Osteoblast (primary cell): ENCODE measurements at regions not wholly inside any gene's neighbourhood (a gene's known extent, or its start where the extent isn't known, plus 50 kb on each side); places are given as distances from the start of the nearest gene placed in this dataset.

Source experiments
- DNase-seq: peaks from one replicate; pipeline ENCODE4 v3.0.0; 2011; ENCODE audit warnings: low spot score, mixed read lengths; ENCODE audit not compliant: insufficient read length; ENCODE audit errors: missing footprints
- H2AFZ ChIP-seq: 2 replicates; pipeline ENCODE4 v1.6.0; 2011; ENCODE audit warnings: mild to moderate bottlenecking, low read length
- H3K27ac ChIP-seq: 2 replicates; pipeline ENCODE4 v1.5.1; 2011; ENCODE audit warnings: mild to moderate bottlenecking, low read depth, low read length, moderate library complexity
- H3K27me3 ChIP-seq: 2 replicates; pipeline ENCODE4 v1.6.0; 2012; ENCODE audit warnings: mild to moderate bottlenecking, control low read depth, inconsistent platforms, low read length, moderate library complexity; ENCODE audit not compliant: insufficient read depth
- H3K36me3 ChIP-seq: 2 replicates; pipeline ENCODE4 v1.5.1; 2011; ENCODE audit warnings: mild to moderate bottlenecking, low read length, control low read depth, moderate library complexity; ENCODE audit not compliant: insufficient read depth
- H3K4me1 ChIP-seq: 2 replicates; pipeline ENCODE4 v1.5.1; 2011; ENCODE audit warnings: mild to moderate bottlenecking, low read length, control low read depth, moderate library complexity; ENCODE audit not compliant: insufficient read depth
- H3K4me2 ChIP-seq: 2 replicates; pipeline ENCODE4 v1.6.0; 2011; ENCODE audit warnings: mild to moderate bottlenecking, low read length; ENCODE audit not compliant: insufficient read depth
- H3K4me3 ChIP-seq: fragments of 200-600 bp; sonication (generic); 3 replicates; pipeline ENCODE4 v1.5.1; 2012; ENCODE audit warnings: mild to moderate bottlenecking, low read length, inconsistent platforms; ENCODE audit not compliant: insufficient read depth
- H3K79me2 ChIP-seq: 2 replicates; pipeline ENCODE4 v1.6.0; 2012; ENCODE audit warnings: mild to moderate bottlenecking, low read length, control low read depth, inconsistent platforms; ENCODE audit not compliant: insufficient read depth
- H3K9me3 ChIP-seq: 2 replicates; pipeline ENCODE4 v1.5.1; 2011; ENCODE audit warnings: low read depth, low read length, control low read depth
- H4K20me1 ChIP-seq: 2 replicates; pipeline ENCODE4 v1.6.0; 2012; ENCODE audit warnings: mild to moderate bottlenecking, low read length, control low read depth; ENCODE audit not compliant: insufficient read depth
- TF ChIP-seq, protein P1 (sequence below): IDR thresholded peaks from 2 replicates; pipeline ENCODE4 v1.5.1; 2011; ENCODE audit warnings: mild to moderate bottlenecking, low read depth, low read length, moderate library complexity; ENCODE audit errors: extremely low read depth

DNA sequence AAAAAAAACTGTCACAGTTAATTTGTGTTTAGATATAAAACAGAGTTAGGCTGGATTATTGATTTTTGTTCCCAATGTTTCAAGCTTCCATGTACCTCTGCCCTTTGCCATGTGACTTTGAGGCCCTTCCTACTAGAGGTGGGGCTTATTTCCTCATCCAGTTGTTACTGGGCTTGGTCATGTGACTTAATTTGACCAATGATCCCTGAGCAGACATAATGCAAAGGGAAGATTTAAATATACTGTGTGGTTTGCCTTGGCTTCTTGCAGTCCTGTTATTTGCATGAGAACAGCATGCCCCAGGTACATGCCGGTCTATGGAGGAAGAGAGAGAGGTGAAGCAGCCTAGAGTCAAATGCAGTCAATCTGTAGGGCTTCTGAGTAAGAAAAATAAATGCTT lies 347.0 kb downstream of the MIAT start:
- Histone ChIP-seq H3K4me3 (no peak overlapping the region), H3K27me3 (peaks cover 15% of the 10 kb centered on the region), H4K20me1 (no peaks in the 10 kb centered on the region), H2AFZ (no peak overlapping the region), H3K36me3 (no peaks in the 10 kb centered on the region), H3K79me2 (no peaks in the 10 kb centered on the region), H3K4me2 (no peak overlapping the region), H3K27ac (no peak overlapping the region), H3K9me3 (no peaks in the 10 kb centered on the region), H3K4me1 (no peaks in the 10 kb centered on the region)
- TF ChIP-seq, protein P1, sequence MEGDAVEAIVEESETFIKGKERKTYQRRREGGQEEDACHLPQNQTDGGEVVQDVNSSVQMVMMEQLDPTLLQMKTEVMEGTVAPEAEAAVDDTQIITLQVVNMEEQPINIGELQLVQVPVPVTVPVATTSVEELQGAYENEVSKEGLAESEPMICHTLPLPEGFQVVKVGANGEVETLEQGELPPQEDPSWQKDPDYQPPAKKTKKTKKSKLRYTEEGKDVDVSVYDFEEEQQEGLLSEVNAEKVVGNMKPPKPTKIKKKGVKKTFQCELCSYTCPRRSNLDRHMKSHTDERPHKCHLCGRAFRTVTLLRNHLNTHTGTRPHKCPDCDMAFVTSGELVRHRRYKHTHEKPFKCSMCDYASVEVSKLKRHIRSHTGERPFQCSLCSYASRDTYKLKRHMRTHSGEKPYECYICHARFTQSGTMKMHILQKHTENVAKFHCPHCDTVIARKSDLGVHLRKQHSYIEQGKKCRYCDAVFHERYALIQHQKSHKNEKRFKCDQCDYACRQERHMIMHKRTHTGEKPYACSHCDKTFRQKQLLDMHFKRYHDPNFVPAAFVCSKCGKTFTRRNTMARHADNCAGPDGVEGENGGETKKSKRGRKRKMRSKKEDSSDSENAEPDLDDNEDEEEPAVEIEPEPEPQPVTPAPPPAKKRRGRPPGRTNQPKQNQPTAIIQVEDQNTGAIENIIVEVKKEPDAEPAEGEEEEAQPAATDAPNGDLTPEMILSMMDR, result no peak
- DNase-seq, result no peak

DNA sequence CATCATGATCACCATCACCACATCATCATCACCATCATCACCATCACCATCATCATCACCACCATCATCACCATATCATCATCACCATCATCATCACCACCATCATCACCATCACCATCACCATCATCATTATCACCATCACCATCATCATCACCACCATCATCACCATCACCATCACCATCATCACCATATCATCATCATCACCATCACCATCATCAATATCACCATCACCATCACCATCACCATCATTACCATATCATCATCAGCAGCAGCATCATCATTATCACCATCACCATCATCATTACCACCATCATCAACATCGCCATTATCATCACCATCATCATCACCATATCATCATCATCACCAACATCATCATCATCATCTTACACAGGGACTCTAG lies 351.1 kb downstream of the MIAT start:
- no peak for DNase-seq
- Histone ChIP-seq H2AFZ (no peak overlapping the region), H4K20me1 (no peaks in the 10 kb centered on the region), H3K4me2 (no peak overlapping the region), H3K27me3 (peaks cover 16% of the 10 kb centered on the region), H3K79me2 (no peaks in the 10 kb centered on the region), H3K4me1 (no peaks in the 10 kb centered on the region), H3K36me3 (no peaks in the 10 kb centered on the region), H3K27ac (no peak overlapping the region), H3K4me3 (no peak overlapping the region), H3K9me3 (no peaks in the 10 kb centered on the region)
- TF ChIP-seq, protein P1, result no peak

DNA sequence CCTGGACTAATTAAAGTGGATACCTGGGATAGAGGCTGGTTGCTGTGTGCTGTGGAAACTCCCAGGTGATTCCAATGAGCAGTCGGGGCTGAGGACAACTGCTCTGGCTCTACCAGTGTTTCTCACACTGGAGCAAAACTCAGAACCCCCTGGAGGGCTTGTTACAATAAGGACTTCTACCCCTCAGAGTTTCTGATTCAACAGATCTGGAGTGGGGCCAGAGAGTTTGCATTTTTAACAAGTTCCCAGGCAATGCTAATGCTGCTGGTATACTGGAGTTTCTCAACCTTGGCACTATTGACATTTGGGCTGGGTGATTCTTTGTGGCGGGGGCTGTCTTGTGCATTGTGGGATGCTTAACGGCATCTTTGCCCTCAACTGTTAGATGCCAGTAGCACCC lies 353.7 kb downstream of the MIAT start:
- H3K4me1 ChIP-seq, result no peaks in the 10 kb centered on the region
- no peaks in the 10 kb centered on the region for H3K36me3 ChIP-seq
- no peak for DNase-seq
- no peak overlapping the region for H3K4me2 ChIP-seq
- H3K79me2 ChIP-seq, result no peaks in the 10 kb centered on the region
- TF ChIP-seq, protein P1, result no peak
- H3K27me3 ChIP-seq, result peaks cover 11% of the 10 kb centered on the region
- no peaks in the 10 kb centered on the region for H3K9me3 ChIP-seq
- H3K27ac ChIP-seq, result no peak overlapping the region
- H2AFZ ChIP-seq, result no peak overlapping the region
- no peak overlapping the region for H3K4me3 ChIP-seq
- no peaks in the 10 kb centered on the region for H4K20me1 ChIP-seq

DNA sequence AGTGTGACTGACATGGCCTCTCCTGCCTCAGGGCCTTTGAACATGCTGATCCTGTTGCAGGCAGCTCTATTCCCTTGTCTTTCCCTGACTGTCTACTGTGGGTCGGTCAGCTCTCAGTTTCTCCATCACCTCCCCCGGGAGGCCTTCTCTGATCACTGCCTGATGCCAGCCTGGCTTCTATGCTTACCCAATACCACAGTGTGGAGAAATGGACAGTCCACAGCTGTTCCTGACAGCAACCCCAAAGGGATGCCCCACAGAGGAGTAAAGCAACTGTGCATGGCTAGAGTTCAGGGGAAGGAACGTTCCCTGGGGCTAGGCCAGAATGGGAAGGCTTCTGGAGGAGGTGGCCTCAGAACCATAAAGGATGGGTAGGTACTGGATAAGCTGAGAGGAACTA lies 354.3 kb downstream of the MIAT start:
- H3K27ac ChIP-seq, result no peak overlapping the region
- TF ChIP-seq, protein P1, result no peak

More for the DNA sequence above, 354.3 kb downstream of the MIAT start:
- Histone ChIP-seq H3K4me3 (no peak overlapping the region), H3K4me1 (no peaks in the 10 kb centered on the region), H3K79me2 (no peaks in the 10 kb centered on the region), H4K20me1 (no peaks in the 10 kb centered on the region), H3K4me2 (no peak overlapping the region), H3K27me3 (peaks cover 10% of the 10 kb centered on the region), H3K9me3 (no peaks in the 10 kb centered on the region), H2AFZ (no peak overlapping the region), H3K36me3 (no peaks in the 10 kb centered on the region)
- DNase-seq, result no peak
